Aorta (tissue), 5 donors: ENCODE measurements at regions not wholly inside any gene's neighbourhood (a gene's known extent, or its start where the extent isn't known, plus 50 kb on each side); places are given as distances from the start of the nearest gene placed in this dataset.
A peak's percentile ranks its signal among the peaks of the same experiment; 100 is the strongest.

ENCODE experiments used
- ATAC-seq: fragments of 200-7000 bp; cut with Tn5 transposase; one replicate; pipeline ENCODE4 v1.9.1; 2022; ENCODE audit warnings: moderate library complexity; ENCODE audit not compliant: low FRiP score
- DNase-seq, 2 donors: peaks; one replicate each; pipeline ENCODE4 v3.0.0-alpha.2; 2020
- H3K27ac ChIP-seq, 2 donors: one replicate each; pipeline ENCODE4 v1.5.1; 2013; ENCODE audit warnings: low read length in 2 of 2, mild to moderate bottlenecking in 2 of 2, moderate library complexity in 2 of 2, control low read depth in 1 of 2, inconsistent platforms in 1 of 2, low read depth in 1 of 2
- H3K27me3 ChIP-seq, 2 donors: one replicate each; pipeline ENCODE4 v1.6.1; 2013; ENCODE audit warnings: control low read depth in 1 of 2, low read length in 1 of 2, mild to moderate bottlenecking in 1 of 2, moderate library complexity in 1 of 2; ENCODE audit not compliant: insufficient read depth in 2 of 2, control insufficient read depth in 1 of 2
- H3K36me3 ChIP-seq, 2 donors: one replicate each; pipeline ENCODE4 v1.6.1; 2013; ENCODE audit warnings: control low read depth in 1 of 2, low read length in 1 of 2, mild to moderate bottlenecking in 1 of 2; ENCODE audit not compliant: insufficient read depth in 2 of 2, control insufficient read depth in 1 of 2
- H3K4me1 ChIP-seq, 2 donors: one replicate each; pipeline ENCODE4 v1.6.1; 2013; ENCODE audit warnings: low read length in 2 of 2, control low read depth in 1 of 2, mild to moderate bottlenecking in 1 of 2, moderate library complexity in 1 of 2; ENCODE audit not compliant: insufficient read depth in 2 of 2, control insufficient read depth in 1 of 2
- H3K4me3 ChIP-seq, 2 donors: one replicate each; pipeline ENCODE4 v1.5.1; 2013; ENCODE audit warnings: low read length in 2 of 2, control low read depth in 1 of 2, mild to moderate bottlenecking in 1 of 2
- H3K9me3 ChIP-seq: one replicate; pipeline ENCODE4 v1.6.1; 2013; ENCODE audit warnings: mild to moderate bottlenecking, low read length; ENCODE audit not compliant: control insufficient read depth
- WGBS, 2 donors: extraction: QIAGEN DNeasy Blood & Tissue Kit; methylation state at CpG; one replicate each; pipeline ENCODE4 v1.1.7; 2013; 5-methylcytosine and 5-hydroxymethylcytosine counted together
- intact Hi-C, 2 donors: fragments of 100-400 bp; cut with DNase I; formaldehyde crosslinking; loops; one replicate each; pipeline versions ENCODE4 v1.14.2 to v1.15.0; 2022
- donor health status: healthy with polysubstance abuse.
- donor health status: Bipolar disorder and iron deficiency.
- donor health status: DM: no; HTN: no; CAD: no.
- donor health status: DM: no; HTN: no; CAD: no.
- donor health status: DM: yes; HTN: yes; CAD: no.

GRCh38 chr13:58782736-58783135 is 1151.2 kb downstream of the PCDH17 start:
- intact Hi-C loops = no loop called here
- H3K27ac ChIP-seq = no peak overlapping the region
- ATAC-seq = no peak
- no peaks in the 10 kb centered on the region for H3K36me3 ChIP-seq
- no peaks in the 10 kb centered on the region for H3K9me3 ChIP-seq
- 90 to 93% methylated on average over 1 of the region's 1 CpG for WGBS, 2 donors
- DNase-seq = no peak
- H3K27me3 ChIP-seq = no peaks in the 10 kb centered on the region
- no peaks in the 10 kb centered on the region for H3K4me1 ChIP-seq
- H3K4me3 ChIP-seq = no peak overlapping the region

DNA sequence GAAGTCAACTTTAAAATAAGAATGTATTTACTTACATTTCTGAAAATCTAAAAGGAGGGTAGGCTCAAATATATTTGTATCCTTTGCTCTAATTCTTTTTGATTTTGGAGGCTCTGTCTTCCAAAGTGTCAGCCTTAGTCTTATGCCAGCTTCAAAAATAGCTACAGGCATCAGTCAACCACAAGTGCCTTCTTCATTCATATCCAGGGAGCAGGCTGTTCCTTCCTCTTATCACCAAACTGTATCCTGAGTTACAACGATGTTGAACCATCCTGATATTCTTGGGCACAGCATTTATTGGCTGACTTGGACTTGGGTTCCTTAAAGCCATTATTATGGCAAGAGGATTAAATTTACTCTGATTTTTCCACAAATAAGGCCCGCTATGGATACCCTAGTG is 1161.3 kb downstream of the PCDH17 start:
- H3K4me1 ChIP-seq = no peaks in the 10 kb centered on the region
- H3K27me3 ChIP-seq = no peaks in the 10 kb centered on the region
- H3K9me3 ChIP-seq = peaks cover 2% of the 10 kb centered on the region
- intact Hi-C loops = no loop called here
- H3K36me3 ChIP-seq = no peaks in the 10 kb centered on the region
- no peak overlapping the region for H3K4me3 ChIP-seq
- no peak for ATAC-seq
- no peak overlapping the region for H3K27ac ChIP-seq
- 59 to 66% methylated on average over 2 of the region's 2 CpGs for WGBS, 2 donors
- no peak for DNase-seq

GRCh38 chr13:58795715-58796114 is 1164.2 kb downstream of the PCDH17 start:
- H3K27ac ChIP-seq = no peak overlapping the region
- H3K4me3 ChIP-seq = no peak overlapping the region
- H3K9me3 ChIP-seq = no peaks in the 10 kb centered on the region
- DNase-seq = no peak
- no peak for ATAC-seq
- intact Hi-C loops = no loop called here
- 52 to 53% methylated on average over 2 of the region's 2 CpGs for WGBS, 2 donors
- H3K27me3 ChIP-seq = no peaks in the 10 kb centered on the region
- H3K36me3 ChIP-seq = no peaks in the 10 kb centered on the region
- H3K4me1 ChIP-seq = no peaks in the 10 kb centered on the region

- H3K4me3 ChIP-seq = no peak overlapping the region
- intact Hi-C loops = no loop called here
- DNase-seq = no peak
Observed at GRCh38 chr13:58804832-58805231, 1173.3 kb downstream of the PCDH17 start.

DNA sequence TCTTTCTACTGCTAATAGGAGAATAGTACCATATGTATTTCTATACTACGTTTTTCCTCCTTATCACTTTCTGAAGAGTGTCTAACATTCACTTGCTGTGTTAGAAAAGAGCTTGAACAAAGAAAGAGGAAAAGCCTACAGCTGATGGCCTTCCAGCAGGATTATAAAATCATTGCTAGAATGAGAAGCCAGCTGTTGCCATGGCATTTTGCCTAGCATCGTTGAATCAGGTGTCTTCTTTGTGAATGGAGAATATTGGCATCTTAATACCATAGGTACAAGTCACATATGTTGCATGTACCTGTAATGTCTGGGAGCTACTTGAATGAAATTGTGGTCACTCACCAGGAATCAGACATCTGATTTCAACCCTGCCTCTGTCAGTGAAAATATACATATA is 1174.9 kb downstream of the PCDH17 start:
- Histone ChIP-seq H3K36me3 (no peaks in the 10 kb centered on the region), H3K9me3 (no peaks in the 10 kb centered on the region), H3K4me3 (no peak overlapping the region), H3K4me1 (no peaks in the 10 kb centered on the region), H3K27ac (no peak overlapping the region), H3K27me3 (no peaks in the 10 kb centered on the region)
- intact Hi-C loops = no loop called here
- ATAC-seq (no peak), DNase-seq (no peak)
- 54 to 59% methylated on average over 2 of the region's 2 CpGs for WGBS, 2 donors

More at GRCh38 chr13:58804832-58805231, 1173.3 kb downstream of the PCDH17 start:
- Histone ChIP-seq H3K27me3 (no peaks in the 10 kb centered on the region), H3K27ac (no peak overlapping the region), H3K36me3 (no peaks in the 10 kb centered on the region), H3K4me1 (no peaks in the 10 kb centered on the region), H3K9me3 (no peaks in the 10 kb centered on the region)
- ATAC-seq = no peak

DNA sequence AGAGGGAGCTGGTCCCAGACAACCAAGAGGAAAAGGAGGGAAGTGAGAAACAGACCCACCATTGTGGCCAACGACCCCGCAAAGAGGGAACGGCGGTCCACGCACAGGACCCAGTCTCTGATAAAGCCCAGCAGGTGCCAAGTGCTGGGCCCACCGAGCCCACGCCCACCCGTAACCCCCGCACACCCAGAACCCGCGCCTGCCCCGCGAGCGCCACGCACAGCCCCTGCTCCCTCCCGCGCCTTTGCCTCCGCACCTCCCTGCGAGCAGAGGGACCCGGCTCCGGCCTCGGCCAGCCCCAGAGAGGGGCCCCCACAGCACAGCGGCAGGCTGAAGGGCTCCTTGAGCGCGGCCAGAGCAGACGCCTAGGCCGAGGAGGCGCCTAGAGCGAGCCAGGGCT is 1192.2 kb downstream of the PCDH17 start:
- Histone ChIP-seq H3K27me3 (no peaks in the 10 kb centered on the region), H3K4me3 (no peak overlapping the region), H3K27ac (no peak overlapping the region), H3K4me1 (no peaks in the 10 kb centered on the region), H3K36me3 (no peaks in the 10 kb centered on the region), H3K9me3 (no peaks in the 10 kb centered on the region)
- ATAC-seq = no peak
- DNase-seq = peak in 1 of 2 donors; percentile 53
- WGBS, 2 donors = 93 to 95% methylated on average over 29 of the region's 29 CpGs
- intact Hi-C loops = no loop called here

DNA sequence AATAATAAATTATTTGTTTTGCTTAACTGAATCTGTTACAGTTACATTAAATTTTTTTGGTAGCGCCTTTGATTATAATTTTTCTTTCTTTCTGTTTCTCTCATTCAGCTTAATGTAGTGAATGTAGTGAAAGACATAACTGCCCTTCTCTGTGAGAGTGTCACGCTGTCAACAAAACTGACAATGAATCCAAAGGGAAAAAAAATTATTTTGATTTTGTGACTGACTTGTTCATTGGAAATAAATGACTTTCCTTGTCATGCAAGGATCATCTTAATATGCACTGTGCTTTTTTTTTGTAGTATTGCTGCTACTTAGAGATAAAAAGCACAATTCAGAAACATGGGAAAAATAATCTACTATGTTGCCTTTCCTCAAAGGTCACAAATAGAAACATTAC is 1196.4 kb downstream of the PCDH17 start:
- H3K36me3 ChIP-seq = no peaks in the 10 kb centered on the region
- 73 to 88% methylated on average over 2 of the region's 2 CpGs for WGBS, 2 donors
- intact Hi-C loops = no loop called here
- ATAC-seq (no peak), DNase-seq (no peak)
- no peak overlapping the region for H3K27ac ChIP-seq
- no peaks in the 10 kb centered on the region for H3K9me3 ChIP-seq
- no peaks in the 10 kb centered on the region for H3K4me1 ChIP-seq
- no peak overlapping the region for H3K4me3 ChIP-seq
- no peaks in the 10 kb centered on the region for H3K27me3 ChIP-seq

DNA sequence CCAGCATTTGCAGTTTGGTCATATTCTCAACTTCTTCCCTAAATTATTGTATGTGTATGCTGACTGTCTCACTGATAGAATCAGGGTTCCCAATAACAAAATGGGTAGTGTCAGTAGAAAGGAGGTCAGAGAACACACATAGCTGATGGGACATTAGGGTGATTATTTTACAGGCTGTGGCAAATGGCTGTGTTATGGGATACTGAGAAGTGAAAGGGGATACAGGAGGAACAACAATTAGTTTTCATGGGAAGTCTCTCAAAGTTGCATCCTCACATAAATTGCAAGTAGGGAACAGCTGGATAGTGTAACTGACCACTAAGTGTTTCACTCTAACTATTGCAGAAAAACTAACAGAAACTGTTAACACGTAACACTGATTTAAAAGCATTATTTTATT is 1199.3 kb downstream of the PCDH17 start:
- H3K27me3 ChIP-seq = no peaks in the 10 kb centered on the region
- H3K27ac ChIP-seq = no peak overlapping the region
- H3K4me1 ChIP-seq = no peaks in the 10 kb centered on the region
- intact Hi-C loops = no loop called here
- DNase-seq = no peak
- H3K4me3 ChIP-seq = no peak overlapping the region
- ATAC-seq = no peak
- no peaks in the 10 kb centered on the region for H3K36me3 ChIP-seq
- H3K9me3 ChIP-seq = no peaks in the 10 kb centered on the region
- 31 to 37% methylated on average over 1 of the region's 1 CpG for WGBS, 2 donors

DNA sequence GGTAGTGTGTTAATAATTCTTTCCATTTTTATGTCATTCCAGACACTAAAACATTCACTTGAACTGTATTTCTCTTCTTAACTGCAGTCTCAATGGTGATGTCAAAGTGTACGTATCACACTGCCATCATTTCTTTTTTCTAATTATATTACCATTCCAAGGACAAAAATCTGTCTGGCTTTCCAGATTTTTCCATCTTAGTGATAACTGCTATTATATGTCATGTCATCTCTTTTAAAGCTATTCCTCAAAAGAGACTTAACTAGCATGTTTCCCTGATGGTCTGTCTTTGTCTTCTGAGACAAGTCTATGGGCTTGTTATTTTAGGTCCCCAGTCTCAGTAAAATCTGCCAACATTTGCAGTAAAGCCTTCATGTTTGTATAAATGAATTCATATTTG is 1207.1 kb downstream of the PCDH17 start:
- intact Hi-C loops = no loop called here
- H3K4me1 ChIP-seq = no peaks in the 10 kb centered on the region
- peaks cover 1% of the 10 kb centered on the region for H3K9me3 ChIP-seq
- H3K27ac ChIP-seq = no peak overlapping the region
- H3K36me3 ChIP-seq = no peaks in the 10 kb centered on the region
- ATAC-seq (no peak), DNase-seq (no peak)
- no peaks in the 10 kb centered on the region for H3K27me3 ChIP-seq
- 73 to 74% methylated on average over 1 of the region's 1 CpG for WGBS, 2 donors
- no peak overlapping the region for H3K4me3 ChIP-seq
